A549 (cell line): ENCODE measurements at regions not wholly inside any gene's neighbourhood (a gene's known extent, or its start where the extent isn't known, plus 50 kb on each side); places are given as distances from the start of the nearest gene placed in this dataset.

Source experiments
- ATAC-seq, 2 experiments: fragments of 200-7000 bp in 1 of 2; fragments of >200 bp in 1 of 2; cut with Nextera tagmentation in 1 of 2; cut with Tn5 transposase in 1 of 2; 3 replicates each; pipeline versions ENCODE4 v1.8.0 to v1.9.1; 2018 to 2020; ENCODE audit warnings: mild to moderate bottlenecking in 1 of 2, moderate library complexity in 1 of 2
- CTCF ChIA-PET: fragments of 300-600 bp; sonication (Branson Sonifier 250); formaldehyde crosslinking; extraction: SDS; loops from one replicate; lab custom pipeline; 2021; ENCODE audit warnings: antibody characterized with exemption, inconsistent platforms; lab: Yijun Ruan, JAX
- POLR2A ChIA-PET: fragments of 350-600 bp; formaldehyde crosslinking; extraction: SDS; loops from one replicate; lab custom pipeline; 2021; ENCODE audit warnings: antibody characterized with exemption, inconsistent platforms; lab: Yijun Ruan, JAX
- DNase-seq, 2 experiments: peaks; one replicate each; pipeline versions ENCODE4 v3.0.0 to v3.0.0-alpha.2; 2011 to 2016; ENCODE audit warnings: low read depth in 1 of 2, low spot score in 1 of 2
- FAIRE-seq: peaks from 2 replicates; lab custom pipeline; 2011; peaks lifted over from hg19 to GRCh38; lab: Jason Lieb, UNC
- H3K27ac ChIP-seq, 2 experiments: fragments of >200 bp; sonication (Bioruptor Twin); formaldehyde crosslinking; 3 replicates each; pipeline ENCODE4 v1.5.1; 2016 to 2017
- H3K4me1 ChIP-seq: fragments of >200 bp; sonication (Bioruptor Twin); formaldehyde crosslinking; 3 replicates; pipeline ENCODE4 v1.6.1; 2016
- H3K4me2 ChIP-seq: fragments of >200 bp; sonication (Bioruptor Twin); formaldehyde crosslinking; 3 replicates; pipeline ENCODE4 v1.6.1; 2016
- H3K4me3 ChIP-seq: fragments of >200 bp; sonication (Bioruptor Twin); formaldehyde crosslinking; 3 replicates; pipeline ENCODE4 v1.5.1; 2016
- H3K9me3 ChIP-seq: fragments of >200 bp; sonication (Bioruptor Twin); formaldehyde crosslinking; 3 replicates; pipeline ENCODE4 v1.6.1; 2016
- BHLHE40 ChIP-seq: IDR thresholded peaks from 2 replicates; pipeline ENCODE4 v1.6.1; 2012; ENCODE audit warnings: low read depth, low read length, inconsistent platforms
- CBX8 ChIP-seq: fragments of 200-600 bp; sonication (generic); IDR thresholded peaks from 2 replicates; pipeline ENCODE4 v1.6.1; 2016
- CEBPB ChIP-seq, 2 experiments: fragments of >200 bp in 1 of 2; sonication (Bioruptor Twin) in 1 of 2; formaldehyde crosslinking in 1 of 2; IDR thresholded peaks; 2 replicates each; pipeline ENCODE4 v1.6.1; 2012 to 2016
- EHMT2 ChIP-seq: fragments of 200-600 bp; sonication (generic); IDR thresholded peaks from 2 replicates; pipeline ENCODE4 v1.6.1; 2016; ENCODE audit warnings: antibody characterized with exemption, low read depth, mild to moderate bottlenecking, moderate library complexity
- FOSL2 ChIP-seq, 2 experiments: fragments of 450-650 bp in 1 of 2; fragments of >200 bp in 1 of 2; sonication (Bioruptor Twin) in 1 of 2; formaldehyde crosslinking; IDR thresholded peaks; 2 replicates each; pipeline versions ENCODE4 v1.5.0 to v1.6.1; 2016 to 2020; ENCODE audit warnings: mild to moderate bottlenecking in 1 of 2, moderate library complexity in 1 of 2
- FOXS1 ChIP-seq: fragments of 250-450 bp; sonication (Bioruptor Pico); IDR thresholded peaks from 2 replicates; pipeline ENCODE4 v1.5.0; 2020; ENCODE audit warnings: mild to moderate bottlenecking, moderate library complexity
- HEYL ChIP-seq: fragments of 250-450 bp; sonication (Bioruptor Pico); IDR thresholded peaks from 2 replicates; pipeline ENCODE4 v1.8.0; 2021; ENCODE audit warnings: mild to moderate bottlenecking, moderate library complexity
- HOXB13 ChIP-seq: fragments of 250-450 bp; sonication (Bioruptor Pico); IDR thresholded peaks from 2 replicates; pipeline ENCODE4 v1.5.0; 2020; ENCODE audit warnings: low read depth, mild to moderate bottlenecking, moderate library complexity
- KDM1A ChIP-seq: fragments of 200-600 bp; sonication (generic); IDR thresholded peaks from 2 replicates; pipeline ENCODE4 v1.6.1; 2016; ENCODE audit warnings: low read depth, mild to moderate bottlenecking
- KDM5A ChIP-seq: fragments of 200-600 bp; sonication (generic); IDR thresholded peaks from 2 replicates; pipeline ENCODE4 v1.6.1; 2016; ENCODE audit warnings: antibody characterized with exemption, mild to moderate bottlenecking
- MAZ ChIP-seq: fragments of 150-350 bp; IDR thresholded peaks from 2 replicates; pipeline ENCODE4 v1.6.1; 2014; ENCODE audit warnings: antibody characterized with exemption, low read depth, low read length, borderline replicate concordance
- NFE2L2 ChIP-seq: fragments of 150-350 bp; conservative IDR thresholded peaks from 2 replicates; pipeline ENCODE4 v1.6.1; 2014; ENCODE audit warnings: low read length
- NPAS2 ChIP-seq: fragments of 250-450 bp; sonication (Bioruptor Pico); IDR thresholded peaks from 2 replicates; pipeline ENCODE4 v1.8.0; 2022; ENCODE audit warnings: mild to moderate bottlenecking, moderate library complexity, borderline replicate concordance
- NR3C1 ChIP-seq: fragments of >200 bp; sonication (Bioruptor Twin); formaldehyde crosslinking; IDR thresholded peaks from 3 replicates; pipeline ENCODE4 v1.6.1; 2017
- POLR2A ChIP-seq: IDR thresholded peaks from 2 replicates; pipeline ENCODE4 v1.6.1; 2012; ENCODE audit warnings: mild to moderate bottlenecking, low read length
- RAD21 ChIP-seq, 2 experiments: fragments of >200 bp in 1 of 2; sonication (Bioruptor Twin) in 1 of 2; formaldehyde crosslinking in 1 of 2; IDR thresholded peaks in 1 of 2; conservative IDR thresholded peaks in 1 of 2; 2 replicates in 1 of 2; 3 replicates in 1 of 2; pipeline ENCODE4 v1.6.1; 2012 to 2018; ENCODE audit warnings: inconsistent platforms in 1 of 2
- RARB ChIP-seq: fragments of 250-450 bp; sonication (Bioruptor Pico); IDR thresholded peaks from 2 replicates; pipeline ENCODE4 v1.8.0; 2021; ENCODE audit warnings: mild to moderate bottlenecking, moderate library complexity
- RCOR1 ChIP-seq: fragments of 150-350 bp; IDR thresholded peaks from 2 replicates; pipeline ENCODE4 v1.6.1; 2014; ENCODE audit warnings: antibody characterized with exemption, low read length, low read depth
- RFX5 ChIP-seq: fragments of 450-650 bp; IDR thresholded peaks from 2 replicates; pipeline ENCODE4 v1.7.1; 2014; ENCODE audit warnings: antibody characterized with exemption, mild to moderate bottlenecking, moderate library complexity
- RNF2 ChIP-seq: fragments of 200-600 bp; sonication (generic); IDR thresholded peaks from 2 replicates; pipeline ENCODE4 v1.6.1; 2016; ENCODE audit warnings: low read depth, mild to moderate bottlenecking, antibody characterized with exemption, moderate library complexity, borderline replicate concordance
- SREBF2 ChIP-seq: fragments of 450-650 bp; IDR thresholded peaks from 2 replicates; pipeline ENCODE4 v1.6.1; 2014; ENCODE audit warnings: mild to moderate bottlenecking, moderate library complexity
- TFCP2L1 ChIP-seq: fragments of 250-450 bp; sonication (Bioruptor Pico); IDR thresholded peaks from 2 replicates; pipeline ENCODE4 v1.5.0; 2021; ENCODE audit warnings: mild to moderate bottlenecking
- ZC3H11A ChIP-seq: fragments of 450-650 bp; IDR thresholded peaks from 2 replicates; pipeline ENCODE4 v1.6.1; 2014; ENCODE audit warnings: antibody characterized with exemption, mild to moderate bottlenecking
- WGBS: methylation state at CpG from one replicate; pipeline ENCODE4 v1.1.6; 2017; ENCODE audit errors: missing lambda C conversion rate; 5-methylcytosine and 5-hydroxymethylcytosine counted together
- TF ChIP-seq, protein P1 (sequence below): IDR thresholded peaks from 2 replicates; pipeline ENCODE4 v1.6.1; 2012
- TF ChIP-seq, protein P2 (sequence below): fragments of 150-350 bp; IDR thresholded peaks from 2 replicates; pipeline ENCODE4 v1.6.1; 2014; ENCODE audit warnings: low read depth, mild to moderate bottlenecking, low read length
- TF ChIP-seq, protein P3 (sequence below): fragments of >200 bp; sonication (Bioruptor Twin); formaldehyde crosslinking; IDR thresholded peaks from 3 replicates; pipeline ENCODE4 v1.6.1; 2016
- TF ChIP-seq, protein P4 (sequence below): fragments of 250-450 bp; sonication (Bioruptor Pico); IDR thresholded peaks from 2 replicates; pipeline ENCODE4 v1.5.0; 2020; ENCODE audit warnings: low read depth, mild to moderate bottlenecking, moderate library complexity
- TF ChIP-seq, protein P5 (sequence below): IDR thresholded peaks from 2 replicates; pipeline ENCODE4 v1.6.1; 2012

DNA sequence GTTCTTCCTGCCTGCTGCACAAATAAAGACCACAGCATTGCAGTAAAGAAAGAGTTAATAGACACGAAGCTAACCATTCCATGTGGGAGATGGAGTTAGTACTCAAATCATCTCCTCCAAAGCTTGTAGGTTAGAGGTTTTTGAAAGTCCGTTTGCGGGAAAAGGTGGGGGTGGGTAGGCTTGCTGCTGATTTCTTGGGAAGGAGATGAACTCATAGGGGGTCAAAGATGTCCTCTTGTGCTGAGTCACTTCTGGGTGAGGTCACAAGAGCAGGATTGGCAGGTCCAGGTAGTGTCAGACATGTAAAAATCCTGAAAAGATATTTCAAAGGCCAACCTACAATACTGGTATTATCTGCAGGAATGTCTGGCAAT lies 66.4 kb downstream of the PTHLH start:
- FAIRE-seq (no peak), DNase-seq (peak in 1 of 2 experiments; percentile 19), ATAC-seq (no peak)
- H3K4me2 ChIP-seq, result peak overlapping the region; percentile 18; the same call in 1 of the 3 replicates
- ChIA-PET POLR2A (no interaction called here), CTCF (interaction anchor here (1.9 kb wide), 1 partner anchor 35 kb away, joined by 7 read pairs; no protein-coding TSS in a partner anchor)
- H3K4me1 ChIP-seq, result peaks cover 11% of the 10 kb centered on the region; the same call in 1 of the 3 replicates
- 56% methylated on average over 3 of the region's 3 CpGs for WGBS
- no peaks in the 10 kb centered on the region for H3K9me3 ChIP-seq
- TF ChIP-seq NFE2L2, result no peak
- TF ChIP-seq NPAS2 (CRISPR knock-in tag), result no peak
- no peak for TF ChIP-seq RCOR1
- no peak for TF ChIP-seq HOXB13 (CRISPR knock-in tag)
- TF ChIP-seq, protein P1, sequence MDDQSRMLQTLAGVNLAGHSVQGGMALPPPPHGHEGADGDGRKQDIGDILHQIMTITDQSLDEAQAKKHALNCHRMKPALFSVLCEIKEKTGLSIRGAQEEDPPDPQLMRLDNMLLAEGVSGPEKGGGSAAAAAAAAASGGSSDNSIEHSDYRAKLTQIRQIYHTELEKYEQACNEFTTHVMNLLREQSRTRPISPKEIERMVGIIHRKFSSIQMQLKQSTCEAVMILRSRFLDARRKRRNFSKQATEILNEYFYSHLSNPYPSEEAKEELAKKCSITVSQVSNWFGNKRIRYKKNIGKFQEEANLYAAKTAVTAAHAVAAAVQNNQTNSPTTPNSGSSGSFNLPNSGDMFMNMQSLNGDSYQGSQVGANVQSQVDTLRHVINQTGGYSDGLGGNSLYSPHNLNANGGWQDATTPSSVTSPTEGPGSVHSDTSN, result no peak
- TF ChIP-seq EHMT2, result no peak
- TF ChIP-seq, protein P2, sequence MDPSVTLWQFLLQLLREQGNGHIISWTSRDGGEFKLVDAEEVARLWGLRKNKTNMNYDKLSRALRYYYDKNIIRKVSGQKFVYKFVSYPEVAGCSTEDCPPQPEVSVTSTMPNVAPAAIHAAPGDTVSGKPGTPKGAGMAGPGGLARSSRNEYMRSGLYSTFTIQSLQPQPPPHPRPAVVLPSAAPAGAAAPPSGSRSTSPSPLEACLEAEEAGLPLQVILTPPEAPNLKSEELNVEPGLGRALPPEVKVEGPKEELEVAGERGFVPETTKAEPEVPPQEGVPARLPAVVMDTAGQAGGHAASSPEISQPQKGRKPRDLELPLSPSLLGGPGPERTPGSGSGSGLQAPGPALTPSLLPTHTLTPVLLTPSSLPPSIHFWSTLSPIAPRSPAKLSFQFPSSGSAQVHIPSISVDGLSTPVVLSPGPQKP, result no peak
- TF ChIP-seq KDM5A, result no peak
- no peak for TF ChIP-seq NR3C1
- TF ChIP-seq RAD21 (conservative IDR thresholded peaks at IDR 0.05 in 1 of 2, IDR thresholded peaks at IDR 0.05 in 1 of 2), result no peak
- no peak for TF ChIP-seq POLR2A
- TF ChIP-seq RFX5, result no peak
- TF ChIP-seq FOXS1 (CRISPR knock-in tag), result no peak
- TF ChIP-seq, protein P3, sequence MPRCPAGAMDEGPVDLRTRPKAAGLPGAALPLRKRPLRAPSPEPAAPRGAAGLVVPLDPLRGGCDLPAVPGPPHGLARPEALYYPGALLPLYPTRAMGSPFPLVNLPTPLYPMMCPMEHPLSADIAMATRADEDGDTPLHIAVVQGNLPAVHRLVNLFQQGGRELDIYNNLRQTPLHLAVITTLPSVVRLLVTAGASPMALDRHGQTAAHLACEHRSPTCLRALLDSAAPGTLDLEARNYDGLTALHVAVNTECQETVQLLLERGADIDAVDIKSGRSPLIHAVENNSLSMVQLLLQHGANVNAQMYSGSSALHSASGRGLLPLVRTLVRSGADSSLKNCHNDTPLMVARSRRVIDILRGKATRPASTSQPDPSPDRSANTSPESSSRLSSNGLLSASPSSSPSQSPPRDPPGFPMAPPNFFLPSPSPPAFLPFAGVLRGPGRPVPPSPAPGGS, result no peak
- peak overlapping the region; percentile 29; a peak in 3 of 6 replicates for H3K27ac ChIP-seq
- H3K4me3 ChIP-seq, result no peak overlapping the region

DNA sequence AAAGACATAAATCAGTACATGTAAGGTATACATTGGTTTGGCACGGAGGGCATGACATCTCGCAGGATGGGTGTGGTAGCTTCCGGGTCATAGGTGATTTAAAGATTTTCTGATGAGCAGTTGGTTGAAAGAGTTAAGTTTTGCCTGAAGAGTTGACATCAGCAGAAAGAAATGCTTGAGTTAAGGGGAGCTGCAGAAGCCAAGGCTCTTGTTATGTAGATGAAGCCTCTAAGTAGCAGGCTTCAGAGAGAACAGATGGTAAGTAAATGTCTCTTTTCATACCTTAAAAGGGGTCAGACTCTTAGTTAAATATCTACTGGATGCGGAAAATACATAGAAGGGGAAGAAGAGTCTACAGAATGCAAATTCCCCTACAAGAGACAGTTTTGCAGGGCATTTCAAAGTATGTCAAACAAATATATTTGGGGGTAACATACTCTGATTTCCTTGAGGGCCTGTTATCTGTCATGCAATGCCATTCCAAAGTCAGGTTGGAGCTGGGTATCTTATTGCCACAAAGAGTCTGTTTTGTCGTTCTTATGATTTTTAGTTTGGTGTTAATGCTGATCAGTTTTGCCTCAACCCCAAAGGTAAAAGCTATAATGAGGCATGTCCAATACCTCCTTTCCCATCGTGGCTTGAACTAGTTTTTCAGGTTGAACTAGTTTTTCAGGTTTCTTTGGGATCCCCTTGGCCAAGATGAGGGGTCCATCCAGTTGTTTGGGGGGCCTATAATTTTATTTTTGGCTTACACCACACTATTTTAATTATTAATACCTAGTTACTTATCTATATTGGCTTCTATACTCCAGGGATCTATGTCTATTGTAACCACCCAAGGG lies 67.0 kb downstream of the PTHLH start:
- WGBS, result 64% methylated on average over 6 of the region's 6 CpGs
- FAIRE-seq, result no peak
- TF ChIP-seq TFCP2L1, result no peak
- no peak for TF ChIP-seq MAZ
- no peak for TF ChIP-seq KDM1A
- TF ChIP-seq RNF2, result no peak
- no peak for TF ChIP-seq RARB (CRISPR knock-in tag)
- TF ChIP-seq, protein P1, result no peak
- TF ChIP-seq, protein P4, sequence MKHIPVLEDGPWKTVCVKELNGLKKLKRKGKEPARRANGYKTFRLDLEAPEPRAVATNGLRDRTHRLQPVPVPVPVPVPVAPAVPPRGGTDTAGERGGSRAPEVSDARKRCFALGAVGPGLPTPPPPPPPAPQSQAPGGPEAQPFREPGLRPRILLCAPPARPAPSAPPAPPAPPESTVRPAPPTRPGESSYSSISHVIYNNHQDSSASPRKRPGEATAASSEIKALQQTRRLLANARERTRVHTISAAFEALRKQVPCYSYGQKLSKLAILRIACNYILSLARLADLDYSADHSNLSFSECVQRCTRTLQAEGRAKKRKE (CRISPR knock-in tag), result no peak
- no peak for TF ChIP-seq HEYL
- no peak for TF ChIP-seq CBX8
- no peak for TF ChIP-seq ZC3H11A
- TF ChIP-seq, protein P5, sequence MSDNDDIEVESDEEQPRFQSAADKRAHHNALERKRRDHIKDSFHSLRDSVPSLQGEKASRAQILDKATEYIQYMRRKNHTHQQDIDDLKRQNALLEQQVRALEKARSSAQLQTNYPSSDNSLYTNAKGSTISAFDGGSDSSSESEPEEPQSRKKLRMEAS, result no peak
- TF ChIP-seq SREBF2, result no peak
- no peak for TF ChIP-seq BHLHE40
- TF ChIP-seq, protein P2, result no peak
- TF ChIP-seq CEBPB (IDR thresholded peaks at IDR 0.05), result no peak
- no peak for TF ChIP-seq EHMT2
- TF ChIP-seq, protein P3, result no peak
- TF ChIP-seq FOSL2 (IDR thresholded peaks at IDR 0.05), result no peak
- no peak for TF ChIP-seq FOSL2 (CRISPR knock-in tag; IDR thresholded peaks at IDR 0.05)

More for the DNA sequence above, 67.0 kb downstream of the PTHLH start:
- peaks cover 11% of the 10 kb centered on the region; the same call in 1 of the 3 replicates for H3K4me1 ChIP-seq
- ATAC-seq (no peak), DNase-seq (no peak)
- no peak overlapping the region for H3K4me2 ChIP-seq
- H3K27ac ChIP-seq, result no peak overlapping the region
- ChIA-PET CTCF (interaction anchor here (1.6 to 1.9 kb wide), 2 partner anchors 35 to 172 kb away, joined by 3 to 7 read pairs; no protein-coding TSS in a partner anchor), POLR2A (no interaction called here)
- no peak overlapping the region for H3K4me3 ChIP-seq
- no peaks in the 10 kb centered on the region for H3K9me3 ChIP-seq
